ENCODE measurements at regions not wholly inside any gene's neighbourhood (a gene's known extent, or its start where the extent isn't known, plus 50 kb on each side); places are given as distances from the start of the nearest gene placed in this dataset.

DNA sequence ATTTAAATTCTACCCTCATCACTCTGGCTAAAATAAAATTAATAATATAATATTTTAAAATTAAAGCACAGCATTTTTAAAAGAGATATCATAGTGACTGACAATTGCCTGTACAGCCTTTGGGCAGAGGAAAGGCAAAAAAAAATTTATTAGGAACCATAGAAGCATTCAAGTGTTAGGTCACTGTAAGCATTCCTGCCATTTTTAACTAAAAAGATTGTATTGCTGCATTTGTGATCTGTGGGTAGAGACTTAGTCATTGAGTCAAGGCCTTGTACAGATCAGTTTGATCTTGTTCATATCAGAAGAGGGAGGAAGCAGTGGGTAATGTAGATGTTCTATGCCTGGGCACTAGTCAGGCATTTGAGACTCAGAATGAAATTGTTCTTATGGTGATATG is 109.9 kb downstream of the LYPLAL1 start:
- no peak for DNase-seq (ENCODE audit: low read depth, low spot score)
- Histone ChIP-seq H3K27me3 (ENCODE audit: insufficient read depth, low read length) (no peaks in the 10 kb centered on the region), H3K27ac (ENCODE audit: low read depth, low read length) (no peak overlapping the region), H3K4me3 (replicated peaks in 1 of 2; ENCODE audit: low read depth in 1 of 2, low read length in 2 of 2) (no peak overlapping the region), H4K20me1 (ENCODE audit: insufficient read depth) (no peaks in the 10 kb centered on the region), H3K9me3 (ENCODE audit: control insufficient read depth in 1 of 2, insufficient read depth in 1 of 2, low read depth in 1 of 2, low read length in 2 of 2) (no peaks in the 10 kb centered on the region), H2AFZ (ENCODE audit: low read depth, low read length, poor library complexity, severe bottlenecking) (no peak overlapping the region), H3K9ac (ENCODE audit: low read length) (no peak overlapping the region), H3K4me1 (ENCODE audit: control insufficient read depth in 1 of 2, insufficient read depth in 2 of 2, low read length in 2 of 2) (no peaks in the 10 kb centered on the region), H3K36me3 (ENCODE audit: control insufficient read depth in 1 of 2, insufficient read depth in 2 of 2, low read length in 2 of 2) (no peaks in the 10 kb centered on the region), H3K4me2 (ENCODE audit: low read length) (no peak overlapping the region), H3K79me2 (ENCODE audit: insufficient read depth, low read length) (no peaks in the 10 kb centered on the region), H3K9me2 (ENCODE audit: insufficient read depth) (no peaks in the 10 kb centered on the region)
- no peak for ATAC-seq
- ChIA-PET POLR2A (no interaction called here), CTCF (no interaction called here), RAD21 (ENCODE audit: low non-redundant PET in 1 of 2, low total read pairs in 2 of 2, uncharacterized antibody in 2 of 2, unreplicated experiment in 2 of 2) (no interaction called here)
- TF ChIP-seq ATF3 (IDR thresholded peaks at IDR 0.05): no peak
- TF ChIP-seq SRF (IDR thresholded peaks at IDR 0.05; ENCODE audit: low read depth): no peak
- TF ChIP-seq EZH2phosphoT487 (IDR thresholded peaks at IDR 0.05; ENCODE audit: borderline replicate concordance): no peak
- no peak for TF ChIP-seq TCF7L2 (IDR thresholded peaks at IDR 0.05; ENCODE audit: borderline replicate concordance, extremely low read depth, insufficient read depth, insufficient read length)
- no peak for TF ChIP-seq YY1 (IDR thresholded peaks at IDR 0.05; ENCODE audit: extremely low read depth, insufficient replicate concordance, low read depth, low read length)
- no peak for TF ChIP-seq SP1 (IDR thresholded peaks at IDR 0.05; ENCODE audit: low read depth)
- TF ChIP-seq, protein P1, sequence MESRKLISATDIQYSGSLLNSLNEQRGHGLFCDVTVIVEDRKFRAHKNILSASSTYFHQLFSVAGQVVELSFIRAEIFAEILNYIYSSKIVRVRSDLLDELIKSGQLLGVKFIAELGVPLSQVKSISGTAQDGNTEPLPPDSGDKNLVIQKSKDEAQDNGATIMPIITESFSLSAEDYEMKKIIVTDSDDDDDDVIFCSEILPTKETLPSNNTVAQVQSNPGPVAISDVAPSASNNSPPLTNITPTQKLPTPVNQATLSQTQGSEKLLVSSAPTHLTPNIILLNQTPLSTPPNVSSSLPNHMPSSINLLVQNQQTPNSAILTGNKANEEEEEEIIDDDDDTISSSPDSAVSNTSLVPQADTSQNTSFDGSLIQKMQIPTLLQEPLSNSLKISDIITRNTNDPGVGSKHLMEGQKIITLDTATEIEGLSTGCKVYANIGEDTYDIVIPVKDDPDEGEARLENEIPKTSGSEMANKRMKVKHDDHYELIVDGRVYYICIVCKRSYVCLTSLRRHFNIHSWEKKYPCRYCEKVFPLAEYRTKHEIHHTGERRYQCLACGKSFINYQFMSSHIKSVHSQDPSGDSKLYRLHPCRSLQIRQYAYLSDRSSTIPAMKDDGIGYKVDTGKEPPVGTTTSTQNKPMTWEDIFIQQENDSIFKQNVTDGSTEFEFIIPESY (IDR thresholded peaks at IDR 0.05; ENCODE audit: extremely low read depth, insufficient replicate concordance, low read length): no peak
- no TSS peak for BruUV-seq (replicated peaks)
- intact Hi-C loops (cut with micrococcal nuclease): no loop called here

GRCh38 chr1:219281831-219282230 is 108.2 kb downstream of the LYPLAL1 start:
- no peaks in the 10 kb centered on the region for H3K4me1 ChIP-seq (ENCODE audit: control insufficient read depth in 1 of 2, insufficient read depth in 2 of 2, low read length in 2 of 2)
- H4K20me1 ChIP-seq (ENCODE audit: insufficient read depth): no peaks in the 10 kb centered on the region
- RAD21 ChIA-PET (ENCODE audit: low non-redundant PET in 1 of 2, low total read pairs in 2 of 2, uncharacterized antibody in 2 of 2, unreplicated experiment in 2 of 2): no interaction called here
- CTCF ChIA-PET: no interaction called here
- no peak overlapping the region for H3K4me2 ChIP-seq (ENCODE audit: low read length)
- H3K4me3 ChIP-seq (replicated peaks in 1 of 2; ENCODE audit: low read depth in 1 of 2, low read length in 2 of 2): no peak overlapping the region
- no TSS peak for BruUV-seq (replicated peaks)
- ATAC-seq: no peak
- POLR2A ChIA-PET: no interaction called here
- H3K36me3 ChIP-seq (ENCODE audit: control insufficient read depth in 1 of 2, insufficient read depth in 2 of 2, low read length in 2 of 2): no peaks in the 10 kb centered on the region
- DNase-seq (ENCODE audit: low read depth, low spot score): no peak
- intact Hi-C loops (cut with micrococcal nuclease): no loop called here
- H3K27ac ChIP-seq (ENCODE audit: low read depth, low read length): no peak overlapping the region
- H3K9ac ChIP-seq (ENCODE audit: low read length): no peak overlapping the region
- no peaks in the 10 kb centered on the region for H3K9me3 ChIP-seq (ENCODE audit: control insufficient read depth in 1 of 2, insufficient read depth in 1 of 2, low read depth in 1 of 2, low read length in 2 of 2)
- no peaks in the 10 kb centered on the region for H3K27me3 ChIP-seq (ENCODE audit: insufficient read depth, low read length)
- no peaks in the 10 kb centered on the region for H3K9me2 ChIP-seq (ENCODE audit: insufficient read depth)
- no peaks in the 10 kb centered on the region for H3K79me2 ChIP-seq (ENCODE audit: insufficient read depth, low read length)
- H2AFZ ChIP-seq (ENCODE audit: low read depth, low read length, poor library complexity, severe bottlenecking): no peak overlapping the region
- TF ChIP-seq RAD21 (IDR thresholded peaks at IDR 0.05; ENCODE audit: low read depth): no peak
- no peak for TF ChIP-seq EGR1 (IDR thresholded peaks at IDR 0.05; ENCODE audit: low read depth)
- no peak for TF ChIP-seq CEBPB (IDR thresholded peaks at IDR 0.05; ENCODE audit: low read depth)
- no peak for TF ChIP-seq SIN3A (IDR thresholded peaks at IDR 0.05; ENCODE audit: low read depth)
- TF ChIP-seq REST (IDR thresholded peaks at IDR 0.05; ENCODE audit: low read depth): no peak
- TF ChIP-seq, protein P1 (IDR thresholded peaks at IDR 0.05; ENCODE audit: extremely low read depth, insufficient replicate concordance, low read length): no peak
- TF ChIP-seq EZH2phosphoT487 (IDR thresholded peaks at IDR 0.05; ENCODE audit: borderline replicate concordance): no peak
- no peak for TF ChIP-seq ZFX (IDR thresholded peaks at IDR 0.05)
- no peak for TF ChIP-seq YY1 (IDR thresholded peaks at IDR 0.05; ENCODE audit: extremely low read depth, insufficient replicate concordance, low read depth, low read length)

Data from HCT116 (cell line).